SK-N-SH treated with all-trans-retinoic acid at 6 μM for 48 hours (cell line): ENCODE measurements at regions not wholly inside any gene's neighbourhood (a gene's known extent, or its start where the extent isn't known, plus 50 kb on each side); places are given as distances from the start of the nearest gene placed in this dataset.
A peak's percentile ranks its signal among the peaks of the same experiment; 100 is the strongest.

Experiments used
- ATAC-seq: fragments of 200-7000 bp; cut with Tn5 transposase; 3 replicates; pipeline ENCODE4 v1.9.1; 2020; ENCODE audit warnings: mild to moderate bottlenecking, moderate library complexity
- ARNTL ChIP-seq: fragments of 450-650 bp; formaldehyde crosslinking; IDR thresholded peaks from 2 replicates; pipeline ENCODE4 v1.5.0; 2020; ENCODE audit warnings: low read depth, mild to moderate bottlenecking, moderate library complexity, borderline replicate concordance
- BACH2 ChIP-seq: fragments of 250-450 bp; sonication (Bioruptor Pico); IDR thresholded peaks from 2 replicates; pipeline ENCODE4 v1.9.0; 2021; ENCODE audit warnings: mild to moderate bottlenecking, borderline replicate concordance
- CSDC2 ChIP-seq: fragments of 250-450 bp; sonication (Bioruptor Pico); IDR thresholded peaks from 2 replicates; pipeline ENCODE4 v1.5.0; 2020; ENCODE audit warnings: mild to moderate bottlenecking, moderate library complexity
- GLIS3 ChIP-seq: fragments of 250-450 bp; sonication (Bioruptor Pico); IDR thresholded peaks from 2 replicates; pipeline ENCODE4 v1.5.0; 2020; ENCODE audit warnings: mild to moderate bottlenecking, moderate library complexity
- ISL1 ChIP-seq: fragments of 250-450 bp; sonication (Bioruptor Pico); IDR thresholded peaks from 2 replicates; pipeline ENCODE4 v2.1.2; 2022; ENCODE audit warnings: mild to moderate bottlenecking, moderate library complexity
- OSR1 ChIP-seq: fragments of 250-450 bp; sonication (Bioruptor Pico); IDR thresholded peaks from 2 replicates; pipeline ENCODE4 v1.8.0; 2022; ENCODE audit warnings: moderate library complexity, mild to moderate bottlenecking, inconsistent platforms
- PPARA ChIP-seq: fragments of 250-450 bp; sonication (Bioruptor Pico); IDR thresholded peaks from 2 replicates; pipeline ENCODE4 v1.5.0; 2020; ENCODE audit warnings: mild to moderate bottlenecking, borderline replicate concordance
- SNAI2 ChIP-seq: fragments of 250-450 bp; sonication (Bioruptor Pico); IDR thresholded peaks from 2 replicates; pipeline ENCODE4 v1.5.0; 2020; ENCODE audit warnings: mild to moderate bottlenecking, moderate library complexity
- TOX ChIP-seq: fragments of 250-450 bp; sonication (Bioruptor Pico); IDR thresholded peaks from 2 replicates; pipeline ENCODE4 v1.8.0; 2021; ENCODE audit warnings: mild to moderate bottlenecking, moderate library complexity, borderline replicate concordance
- ZC3H10 ChIP-seq: fragments of 250-450 bp; sonication (Bioruptor Pico); IDR thresholded peaks from 2 replicates; pipeline ENCODE4 v1.5.1; 2021; ENCODE audit warnings: mild to moderate bottlenecking, moderate library complexity
- ZFP3 ChIP-seq: fragments of 250-450 bp; sonication (Bioruptor Pico); IDR thresholded peaks from 2 replicates; pipeline ENCODE4 v1.5.0; 2020; ENCODE audit warnings: mild to moderate bottlenecking, moderate library complexity
- ZFP30 ChIP-seq: fragments of 450-650 bp; formaldehyde crosslinking; IDR thresholded peaks from 2 replicates; pipeline ENCODE4 v1.5.0; 2022; ENCODE audit warnings: mild to moderate bottlenecking, moderate library complexity
- ZNF565 ChIP-seq: fragments of 450-650 bp; formaldehyde crosslinking; conservative IDR thresholded peaks from 2 replicates; pipeline ENCODE4 v1.5.0; 2020; ENCODE audit warnings: low read depth, mild to moderate bottlenecking, moderate library complexity
- ZNF70 ChIP-seq: fragments of 450-650 bp; formaldehyde crosslinking; IDR thresholded peaks from 2 replicates; pipeline ENCODE4 v1.5.0; 2020; ENCODE audit warnings: mild to moderate bottlenecking, moderate library complexity
- ZNF8 ChIP-seq: fragments of 450-650 bp; formaldehyde crosslinking; IDR thresholded peaks from 2 replicates; pipeline ENCODE4 v1.5.0; 2020; ENCODE audit warnings: mild to moderate bottlenecking, moderate library complexity
- TF ChIP-seq, protein P1 (sequence below): fragments of 250-450 bp; sonication (Bioruptor Pico); IDR thresholded peaks from 2 replicates; pipeline ENCODE4 v1.5.1; 2021; ENCODE audit warnings: mild to moderate bottlenecking, moderate library complexity
- TF ChIP-seq, protein P2 (sequence below): fragments of 250-450 bp; sonication (Bioruptor Pico); IDR thresholded peaks from 2 replicates; pipeline ENCODE4 v1.5.0; 2020; ENCODE audit warnings: mild to moderate bottlenecking, moderate library complexity
- TF ChIP-seq, protein P3 (sequence below): fragments of 250-450 bp; sonication (Bioruptor Pico); IDR thresholded peaks from 2 replicates; pipeline ENCODE4 v1.5.1; 2020; ENCODE audit warnings: low read depth, mild to moderate bottlenecking, moderate library complexity

DNA sequence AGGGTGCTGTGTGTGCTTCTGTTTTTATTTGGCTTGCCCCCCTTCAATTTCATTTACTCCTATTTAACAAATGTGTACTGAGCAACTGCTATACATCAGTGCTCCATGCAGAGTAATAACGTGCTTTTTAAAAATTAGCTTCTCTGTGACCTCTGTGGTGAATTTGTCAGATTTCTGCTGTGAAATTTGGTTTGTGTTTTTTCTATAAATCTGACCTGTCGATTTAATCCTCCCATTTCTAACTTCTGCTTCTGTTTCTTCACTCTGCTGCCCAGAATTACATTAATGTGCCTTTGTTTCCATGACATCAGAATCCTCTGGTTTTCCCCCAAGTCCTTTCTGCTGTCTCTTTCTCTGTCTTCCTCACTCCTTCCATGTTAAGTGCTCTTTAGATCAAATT lies 123.8 kb upstream of the CACNA2D1 start:
- TF ChIP-seq, protein P1, sequence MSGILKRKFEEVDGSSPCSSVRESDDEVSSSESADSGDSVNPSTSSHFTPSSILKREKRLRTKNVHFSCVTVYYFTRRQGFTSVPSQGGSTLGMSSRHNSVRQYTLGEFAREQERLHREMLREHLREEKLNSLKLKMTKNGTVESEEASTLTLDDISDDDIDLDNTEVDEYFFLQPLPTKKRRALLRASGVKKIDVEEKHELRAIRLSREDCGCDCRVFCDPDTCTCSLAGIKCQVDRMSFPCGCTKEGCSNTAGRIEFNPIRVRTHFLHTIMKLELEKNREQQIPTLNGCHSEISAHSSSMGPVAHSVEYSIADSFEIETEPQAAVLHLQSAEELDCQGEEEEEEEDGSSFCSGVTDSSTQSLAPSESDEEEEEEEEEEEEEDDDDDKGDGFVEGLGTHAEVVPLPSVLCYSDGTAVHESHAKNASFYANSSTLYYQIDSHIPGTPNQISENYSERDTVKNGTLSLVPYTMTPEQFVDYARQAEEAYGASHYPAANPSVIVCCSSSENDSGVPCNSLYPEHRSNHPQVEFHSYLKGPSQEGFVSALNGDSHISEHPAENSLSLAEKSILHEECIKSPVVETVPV (CRISPR knock-in tag): no peak
- TF ChIP-seq, protein P2, sequence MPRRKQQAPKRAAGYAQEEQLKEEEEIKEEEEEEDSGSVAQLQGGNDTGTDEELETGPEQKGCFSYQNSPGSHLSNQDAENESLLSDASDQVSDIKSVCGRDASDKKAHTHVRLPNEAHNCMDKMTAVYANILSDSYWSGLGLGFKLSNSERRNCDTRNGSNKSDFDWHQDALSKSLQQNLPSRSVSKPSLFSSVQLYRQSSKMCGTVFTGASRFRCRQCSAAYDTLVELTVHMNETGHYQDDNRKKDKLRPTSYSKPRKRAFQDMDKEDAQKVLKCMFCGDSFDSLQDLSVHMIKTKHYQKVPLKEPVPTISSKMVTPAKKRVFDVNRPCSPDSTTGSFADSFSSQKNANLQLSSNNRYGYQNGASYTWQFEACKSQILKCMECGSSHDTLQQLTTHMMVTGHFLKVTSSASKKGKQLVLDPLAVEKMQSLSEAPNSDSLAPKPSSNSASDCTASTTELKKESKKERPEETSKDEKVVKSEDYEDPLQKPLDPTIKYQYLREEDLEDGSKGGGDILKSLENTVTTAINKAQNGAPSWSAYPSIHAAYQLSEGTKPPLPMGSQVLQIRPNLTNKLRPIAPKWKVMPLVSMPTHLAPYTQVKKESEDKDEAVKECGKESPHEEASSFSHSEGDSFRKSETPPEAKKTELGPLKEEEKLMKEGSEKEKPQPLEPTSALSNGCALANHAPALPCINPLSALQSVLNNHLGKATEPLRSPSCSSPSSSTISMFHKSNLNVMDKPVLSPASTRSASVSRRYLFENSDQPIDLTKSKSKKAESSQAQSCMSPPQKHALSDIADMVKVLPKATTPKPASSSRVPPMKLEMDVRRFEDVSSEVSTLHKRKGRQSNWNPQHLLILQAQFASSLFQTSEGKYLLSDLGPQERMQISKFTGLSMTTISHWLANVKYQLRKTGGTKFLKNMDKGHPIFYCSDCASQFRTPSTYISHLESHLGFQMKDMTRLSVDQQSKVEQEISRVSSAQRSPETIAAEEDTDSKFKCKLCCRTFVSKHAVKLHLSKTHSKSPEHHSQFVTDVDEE (CRISPR knock-in tag): no peak
- TF ChIP-seq SNAI2 (CRISPR knock-in tag): no peak
- TF ChIP-seq, all 23 proteins: peak for 0
- no peak for ATAC-seq

DNA sequence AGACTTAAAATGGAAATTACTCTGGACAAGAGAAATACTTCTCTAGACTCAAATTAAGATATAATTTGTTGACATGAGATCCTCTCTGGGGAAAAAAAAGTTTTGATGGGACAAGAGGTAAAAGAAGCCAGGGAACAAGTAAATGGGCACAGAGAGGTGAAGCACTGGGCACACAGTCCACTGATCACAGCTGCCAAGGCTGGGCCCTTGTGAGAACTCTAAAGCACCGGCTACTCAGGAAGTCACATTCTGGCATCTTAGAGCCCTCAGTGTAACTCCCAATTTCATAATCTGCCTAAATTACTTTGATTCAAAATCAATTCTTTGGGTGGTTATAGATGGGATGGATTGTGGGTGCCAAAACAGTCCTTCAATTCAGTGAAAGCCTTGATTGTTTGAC lies 123.2 kb upstream of the CACNA2D1 start:
- peak; percentile 59 for ATAC-seq

DNA sequence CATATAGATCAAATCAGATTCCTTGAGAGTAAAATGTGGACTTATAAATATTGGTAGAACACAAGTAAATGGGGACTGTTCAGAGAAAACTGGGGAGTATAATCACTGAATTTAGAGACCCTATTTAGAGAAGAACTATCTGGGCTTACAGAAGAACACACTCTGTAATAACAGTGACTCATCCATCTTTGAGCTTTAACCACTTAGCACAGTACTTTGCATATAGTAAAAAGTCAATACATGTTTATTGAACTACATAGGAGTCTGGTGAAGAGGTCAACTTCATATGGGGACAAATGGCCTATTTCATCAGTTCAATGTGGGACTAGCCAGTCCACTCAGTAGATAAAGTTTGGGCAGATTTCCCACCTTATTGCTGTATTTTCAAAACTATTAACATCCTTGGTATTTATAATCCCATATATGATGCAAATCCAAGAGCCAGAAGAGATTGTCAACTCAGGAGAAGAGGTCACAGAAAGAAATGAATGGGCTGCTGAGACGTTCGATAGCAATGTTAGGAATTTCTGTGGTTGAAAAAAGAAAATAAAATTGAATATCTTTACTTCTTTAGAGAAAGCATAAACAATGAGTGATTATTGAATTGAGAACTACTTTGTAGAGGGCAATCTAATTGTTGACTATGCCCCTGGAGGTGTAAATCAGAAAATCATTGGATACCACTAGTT lies 119.3 kb upstream of the CACNA2D1 start:
- TF ChIP-seq, protein P1 (CRISPR knock-in tag): no peak
- TF ChIP-seq ZNF70 (CRISPR knock-in tag) (no peak), ISL1 (CRISPR knock-in tag) (peak; percentile 50)
- ATAC-seq: peak; percentile 49; the same call in 2 of the 3 replicates

More for the DNA sequence above, 123.2 kb upstream of the CACNA2D1 start:
- TF ChIP-seq ZFP3: no peak
- peak; percentile 63; the same call in 1 of the 2 replicates for TF ChIP-seq ISL1 (CRISPR knock-in tag)
- TF ChIP-seq, all 23 proteins: peak for 1

DNA sequence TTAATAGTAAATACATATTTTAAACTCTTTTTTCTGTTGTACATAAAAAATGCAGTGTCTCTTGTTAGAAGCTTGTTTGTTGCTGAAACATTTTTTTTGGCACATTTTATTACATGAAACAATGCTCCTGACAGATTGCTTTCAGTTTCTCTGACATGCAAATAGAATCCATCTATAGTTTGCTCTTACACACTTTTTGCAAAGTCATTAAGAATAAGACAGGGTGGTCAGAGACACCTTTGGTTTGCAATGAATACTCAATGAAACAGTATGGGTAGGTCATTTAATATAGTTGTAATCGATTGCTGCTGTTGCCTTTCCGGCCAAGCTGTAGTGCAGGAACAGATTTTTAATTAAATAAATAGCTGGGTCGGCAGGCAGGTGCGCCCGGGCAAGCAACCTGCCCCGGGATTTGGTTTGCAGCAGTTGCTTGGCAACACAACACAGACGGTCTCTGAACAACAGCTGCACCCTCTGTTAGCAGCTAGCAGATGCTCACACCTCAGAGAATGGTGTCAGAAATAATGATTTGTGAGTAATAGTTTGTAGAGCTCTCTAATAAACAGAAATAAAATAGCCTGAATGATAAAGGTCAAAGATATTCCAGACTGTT lies 115.7 kb upstream of the CACNA2D1 start:
- TF ChIP-seq TOX (CRISPR knock-in tag): no peak
- 0 out of 2 replicates have a peak, but pooled peaks have one; percentile 91 for TF ChIP-seq SNAI2 (CRISPR knock-in tag)
- ATAC-seq: peak; percentile 68

DNA sequence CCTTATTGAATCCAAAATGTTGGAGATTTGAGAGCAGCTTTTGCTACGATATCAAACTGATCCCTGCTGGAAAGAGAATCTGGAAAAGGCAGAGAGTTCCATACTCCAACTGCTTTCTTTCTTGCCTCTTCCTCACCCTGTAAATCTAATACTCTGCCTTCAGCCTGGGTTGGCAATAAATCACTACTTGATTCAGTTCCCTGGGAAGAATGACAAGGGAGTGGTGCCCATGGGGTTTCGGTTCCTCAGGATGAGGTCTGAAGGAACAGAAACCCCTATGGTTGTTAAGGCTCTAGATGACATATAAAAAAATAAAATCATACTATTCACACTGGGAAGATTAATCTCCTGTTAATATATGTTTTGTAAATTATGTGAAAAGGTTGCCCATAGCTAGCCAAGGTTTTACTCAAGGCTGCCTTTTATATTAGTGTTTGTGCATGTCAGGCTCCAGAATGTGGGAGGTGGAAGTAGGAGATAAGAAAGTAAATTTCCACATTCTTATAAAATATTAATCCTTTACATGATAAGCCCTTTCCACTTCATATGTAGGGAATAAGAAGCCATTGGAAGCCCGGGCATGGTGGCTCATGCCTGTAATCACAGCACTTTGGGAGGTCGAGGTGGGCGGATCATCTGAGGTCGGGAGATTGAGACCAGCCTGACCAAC lies 106.2 kb upstream of the CACNA2D1 start:
- TF ChIP-seq, protein P3, sequence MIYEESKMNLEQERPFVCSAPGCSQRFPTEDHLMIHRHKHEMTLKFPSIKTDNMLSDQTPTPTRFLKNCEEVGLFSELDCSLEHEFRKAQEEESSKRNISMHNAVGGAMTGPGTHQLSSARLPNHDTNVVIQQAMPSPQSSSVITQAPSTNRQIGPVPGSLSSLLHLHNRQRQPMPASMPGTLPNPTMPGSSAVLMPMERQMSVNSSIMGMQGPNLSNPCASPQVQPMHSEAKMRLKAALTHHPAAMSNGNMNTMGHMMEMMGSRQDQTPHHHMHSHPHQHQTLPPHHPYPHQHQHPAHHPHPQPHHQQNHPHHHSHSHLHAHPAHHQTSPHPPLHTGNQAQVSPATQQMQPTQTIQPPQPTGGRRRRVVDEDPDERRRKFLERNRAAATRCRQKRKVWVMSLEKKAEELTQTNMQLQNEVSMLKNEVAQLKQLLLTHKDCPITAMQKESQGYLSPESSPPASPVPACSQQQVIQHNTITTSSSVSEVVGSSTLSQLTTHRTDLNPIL (CRISPR knock-in tag): no peak
- no peak for TF ChIP-seq ZFP30
- no peak for ATAC-seq

DNA sequence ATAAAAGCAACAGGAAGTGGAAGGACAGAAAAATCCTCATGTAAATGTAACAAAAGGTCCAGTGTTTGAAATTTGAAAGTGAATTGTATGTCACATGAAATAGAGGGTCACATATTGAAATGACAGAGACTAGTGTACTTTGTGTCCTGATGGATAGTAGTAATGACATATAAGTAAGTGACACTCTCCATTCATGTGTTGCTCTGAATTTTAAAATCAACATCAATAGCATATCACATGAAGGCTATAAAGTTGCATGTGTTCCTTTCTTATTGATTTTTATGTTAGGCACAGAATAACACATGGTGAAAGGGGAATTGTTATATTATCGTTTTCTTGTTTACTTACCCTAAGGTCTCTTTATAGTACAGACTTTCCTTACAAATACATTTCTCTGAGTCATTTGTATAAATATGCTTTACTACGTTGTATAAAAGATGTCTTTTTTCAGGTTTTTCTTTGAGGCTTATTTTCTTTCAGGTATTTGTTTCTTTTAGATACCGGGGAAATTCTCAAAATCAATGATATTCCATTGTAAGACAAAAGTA lies 104.6 kb upstream of the CACNA2D1 start:
- no peak for ATAC-seq
- TF ChIP-seq CSDC2 (CRISPR knock-in tag) (no peak), BACH2 (no peak), GLIS3 (CRISPR knock-in tag) (no peak), SNAI2 (CRISPR knock-in tag) (no peak), ZFP30 (no peak), ARNTL (CRISPR knock-in tag) (no peak), OSR1 (CRISPR knock-in tag) (no peak), ZC3H10 (CRISPR knock-in tag) (no peak), ZFP3 (no peak), ZNF565 (CRISPR knock-in tag) (no peak), PPARA (CRISPR knock-in tag) (no peak), ZNF70 (CRISPR knock-in tag) (no peak), ZNF8 (CRISPR knock-in tag) (no peak)
- TF ChIP-seq, protein P3 (CRISPR knock-in tag): no peak
- TF ChIP-seq, protein P2 (CRISPR knock-in tag): no peak
